Middle frontal gyrus (tissue), 1 donor: ENCODE measurements at regions not wholly inside any gene's neighbourhood (a gene's known extent, or its start where the extent isn't known, plus 50 kb on each side); places are given as distances from the start of the nearest gene placed in this dataset.

Experiments
- DNase-seq: peaks from one replicate; pipeline ENCODE4 v3.0.0-alpha.2; 2015; ENCODE audit warnings: low spot score; ENCODE audit errors: extremely low spot score

DNA sequence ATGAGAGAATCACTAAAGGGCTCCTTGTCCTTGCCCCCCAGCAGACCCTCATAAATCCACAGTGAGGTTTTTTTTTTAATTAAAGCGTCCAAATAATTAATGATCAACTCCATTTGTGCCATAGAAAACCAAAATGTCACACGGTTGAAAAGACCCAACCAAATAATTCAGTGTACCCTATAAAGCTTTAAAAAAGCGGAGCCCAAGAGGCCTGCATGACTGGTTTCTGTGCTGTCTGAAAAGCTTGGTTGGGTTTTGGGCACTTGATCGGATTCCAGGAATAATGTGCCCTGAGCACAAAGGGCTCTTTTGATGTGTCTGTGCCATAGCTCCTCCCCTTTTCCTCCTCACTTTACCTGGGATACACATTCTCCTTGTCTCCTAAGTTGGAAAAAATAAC lies 523.2 kb downstream of the TNS1 start:
- DNase-seq: no peak

GRCh38 chr2:217478831-217479455 lies 523.9 kb downstream of the TNS1 start:
- no peak for DNase-seq

DNA sequence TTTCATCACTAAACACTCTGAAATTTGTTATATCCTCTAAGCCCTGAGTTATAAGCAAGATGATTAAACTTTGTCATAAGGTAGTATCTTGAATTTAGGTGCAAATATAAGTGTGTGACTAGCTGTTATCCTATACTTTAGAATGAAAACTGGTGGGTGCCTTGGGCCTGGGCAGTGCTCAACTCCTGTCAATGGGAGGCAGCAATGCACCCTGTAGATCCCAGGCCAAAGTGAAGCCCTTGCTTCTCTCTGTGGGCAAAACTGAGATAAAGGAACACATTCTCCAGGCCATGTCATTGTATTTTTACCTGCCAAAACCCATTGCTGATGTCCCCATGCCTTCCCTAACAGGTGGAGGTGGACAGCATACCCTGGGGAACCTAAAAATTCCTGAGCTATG lies 525.2 kb downstream of the TNS1 start:
- no peak for DNase-seq

DNA sequence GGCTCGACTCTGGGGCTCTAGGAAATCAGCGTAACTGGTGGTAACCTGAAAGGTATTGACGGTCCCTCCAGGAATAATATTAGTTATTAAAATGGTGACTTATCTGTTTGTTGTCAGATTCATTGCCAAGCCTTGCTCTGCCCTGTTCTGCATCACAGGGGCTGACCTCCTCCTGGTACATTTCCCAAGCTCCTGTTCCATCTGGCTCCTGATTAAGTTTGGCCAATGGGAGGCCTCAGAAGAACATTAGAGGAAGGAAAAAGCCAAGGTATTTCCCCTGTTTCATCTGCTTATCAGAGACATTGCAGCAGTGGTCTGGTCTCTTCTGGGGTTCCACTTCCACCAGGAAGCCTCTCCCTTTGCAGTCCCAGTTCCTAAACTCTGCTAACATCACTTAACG lies 527.0 kb downstream of the TNS1 start:
- DNase-seq: no peak

DNA sequence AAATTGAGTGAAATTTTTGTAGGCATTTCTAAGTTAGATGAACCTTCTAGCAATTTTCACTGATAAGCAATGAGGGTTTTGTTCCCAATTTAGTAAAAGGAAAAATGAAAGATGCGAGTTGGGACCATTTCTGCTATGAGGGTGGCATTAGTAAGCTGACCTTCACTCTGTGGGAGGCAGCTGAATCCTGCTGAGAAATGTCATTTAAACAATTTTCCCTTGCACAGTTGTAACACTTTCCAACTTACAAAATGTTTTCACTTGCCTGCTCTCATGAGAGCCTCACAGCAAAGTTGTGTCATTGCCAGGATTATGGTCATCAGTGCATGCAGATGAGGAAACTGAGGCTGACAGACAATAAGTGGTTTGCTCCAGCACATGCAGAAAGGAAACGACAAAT lies 527.7 kb downstream of the TNS1 start:
- DNase-seq: no peak

DNA sequence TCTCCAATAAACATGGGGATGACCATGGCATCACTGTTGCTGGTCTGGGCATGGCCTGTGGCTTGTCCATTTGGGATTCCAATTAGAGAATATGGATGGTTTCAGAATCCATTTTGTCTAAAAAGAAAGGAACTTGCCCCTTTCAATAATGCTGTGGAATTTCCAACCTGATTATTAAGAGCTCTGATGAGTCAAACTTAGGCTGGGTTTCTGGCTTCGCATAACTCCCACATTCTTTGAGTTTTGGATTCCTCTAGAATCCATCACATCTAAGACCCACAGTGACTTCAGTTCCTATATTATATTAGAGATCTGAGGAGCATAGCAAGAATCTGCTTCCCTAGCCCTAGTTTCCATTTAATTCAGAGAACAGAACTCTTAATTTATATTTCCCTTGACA lies 531.5 kb downstream of the TNS1 start:
- DNase-seq: no peak

GRCh38 chr2:217469203-217469810 lies 533.5 kb downstream of the TNS1 start:
- DNase-seq: no peak

- no peak for DNase-seq
Measured at GRCh38 chr2:217468042-217468830, 534.6 kb downstream of the TNS1 start.

- no peak for DNase-seq
Measured at GRCh38 chr2:217467331-217467730, 535.5 kb downstream of the TNS1 start.

DNA sequence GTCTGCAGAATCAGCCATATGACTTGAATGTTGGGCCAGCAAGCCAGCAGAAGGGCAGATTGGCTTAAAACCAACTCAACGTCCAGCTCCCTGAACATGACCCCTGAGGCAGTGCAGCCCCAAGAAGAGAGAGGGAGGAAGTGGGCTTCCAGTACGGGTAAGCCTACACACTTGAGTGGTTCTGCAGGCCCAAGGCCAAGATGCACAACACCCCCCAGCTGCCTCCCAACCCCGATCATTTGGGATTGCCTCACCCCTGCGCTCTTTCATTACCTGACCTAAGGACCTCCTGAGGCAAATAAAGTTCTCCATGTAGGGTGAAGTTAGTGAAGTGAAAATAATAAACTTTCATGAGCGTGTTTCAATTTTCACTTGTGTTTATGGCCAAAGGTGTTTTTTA lies 536.0 kb downstream of the TNS1 start:
- DNase-seq: no peak

DNA sequence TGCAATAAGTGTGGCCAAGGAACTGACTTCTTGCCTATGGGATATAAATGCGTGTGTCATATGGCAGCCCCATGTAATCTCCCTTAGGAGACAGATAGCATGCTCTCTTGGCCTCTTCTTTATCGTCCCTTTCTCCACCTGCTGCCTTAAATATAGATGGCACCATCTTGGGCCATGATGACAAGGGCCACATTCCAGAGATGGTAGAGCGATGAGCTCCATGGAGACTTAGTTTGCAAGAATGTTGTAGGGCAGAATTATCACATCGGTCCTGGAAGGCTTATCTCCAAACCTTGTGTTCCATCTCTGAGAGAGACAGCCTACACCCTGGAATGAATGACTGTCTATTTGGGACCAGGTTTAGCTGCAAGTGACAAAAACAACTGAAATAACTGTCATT lies 536.7 kb downstream of the TNS1 start:
- DNase-seq: no peak

GRCh38 chr2:217465100-217465499 lies 537.7 kb downstream of the TNS1 start:
- no peak for DNase-seq

GRCh38 chr2:217463402-217464075 lies 539.3 kb downstream of the TNS1 start:
- DNase-seq: no peak

DNA sequence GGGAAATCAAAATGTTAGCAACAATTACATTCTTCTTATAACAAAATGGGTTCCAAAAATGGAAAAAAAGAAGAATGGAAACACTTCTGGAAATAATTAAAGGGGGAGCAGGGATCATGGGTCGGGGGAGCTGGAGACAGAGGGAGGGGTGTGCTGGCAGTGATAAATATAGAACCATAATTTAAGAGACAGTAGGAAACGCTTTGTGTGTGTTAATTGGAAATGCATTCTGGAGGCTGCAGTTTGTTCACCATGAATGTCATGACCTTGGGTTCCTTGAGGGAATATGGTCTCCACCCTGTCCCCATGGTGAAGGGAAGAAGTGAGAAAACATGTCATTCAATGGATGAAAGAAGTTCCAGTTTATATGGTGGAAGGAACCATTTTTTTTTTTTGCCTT lies 540.7 kb downstream of the TNS1 start:
- no peak for DNase-seq

GRCh38 chr2:217461674-217462073 lies 541.1 kb downstream of the TNS1 start:
- no peak for DNase-seq

GRCh38 chr2:217459680-217460405 lies 543.0 kb downstream of the TNS1 start:
- DNase-seq: no peak

DNA sequence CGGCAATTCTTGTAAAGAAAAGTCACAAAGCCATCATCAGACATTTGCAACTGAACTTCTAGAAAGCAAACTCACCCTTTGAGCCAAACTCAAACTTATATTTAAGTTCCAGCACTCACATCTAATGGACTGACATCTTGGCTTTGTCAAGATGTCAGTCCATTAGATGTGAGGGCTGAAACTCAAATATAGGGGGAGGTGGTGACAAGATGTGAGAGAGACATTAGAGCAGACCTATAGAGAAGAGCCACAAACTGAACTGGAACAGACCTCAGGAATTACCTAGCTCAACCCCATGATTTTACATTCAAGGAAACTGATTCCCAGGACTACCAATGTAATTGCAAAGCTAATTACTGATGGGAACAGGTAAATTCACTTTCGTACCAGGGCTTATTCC lies 543.8 kb downstream of the TNS1 start:
- no peak for DNase-seq

GRCh38 chr2:217456016-217456415 lies 546.8 kb downstream of the TNS1 start:
- DNase-seq: no peak

GRCh38 chr2:217452928-217453327 lies 549.9 kb downstream of the TNS1 start:
- no peak for DNase-seq

DNA sequence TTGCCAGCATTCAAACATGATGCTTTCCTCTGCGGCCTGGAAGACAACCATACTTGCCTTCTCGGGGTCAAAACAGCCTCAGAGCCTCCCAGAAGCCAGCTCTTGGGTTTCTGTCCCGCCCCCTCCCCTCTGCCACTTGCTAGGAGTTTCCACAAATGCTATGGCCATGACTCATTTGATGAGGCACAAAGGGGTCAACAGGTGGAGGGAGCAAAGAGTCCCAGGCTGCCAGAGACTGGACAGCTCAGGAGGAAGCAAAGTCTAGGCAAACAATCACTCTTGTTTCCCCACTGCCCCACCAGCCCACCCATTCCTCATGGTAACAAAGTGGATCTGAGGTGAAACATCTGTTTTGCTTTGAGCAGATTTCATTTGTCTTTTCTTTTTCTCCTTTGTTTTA lies 551.1 kb downstream of the TNS1 start:
- DNase-seq: no peak

- DNase-seq: no peak
Measured at GRCh38 chr2:217449444-217449843, 553.4 kb downstream of the TNS1 start.

DNA sequence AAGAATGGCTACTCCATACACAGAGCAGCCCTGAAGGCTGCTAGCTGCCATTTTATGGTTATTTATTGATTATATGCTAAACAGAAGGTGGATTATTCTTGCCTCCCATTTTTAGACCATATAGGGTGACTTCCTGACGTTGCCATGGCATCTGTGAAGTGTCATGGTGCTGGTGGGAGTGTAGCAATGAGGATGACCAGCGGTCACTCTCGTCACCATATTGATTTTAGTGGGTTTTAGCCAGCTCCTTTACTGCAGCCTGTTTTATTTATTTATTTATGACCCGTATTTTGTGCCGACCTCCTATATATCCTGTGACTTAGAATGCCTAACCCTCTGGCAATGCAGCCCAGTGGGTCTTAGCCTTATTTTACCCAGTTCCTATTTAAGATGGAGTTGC lies 553.9 kb downstream of the TNS1 start:
- no peak for DNase-seq
